ENCODE measurements at regions not wholly inside any gene's neighbourhood (a gene's known extent, or its start where the extent isn't known, plus 50 kb on each side); places are given as distances from the start of the nearest gene placed in this dataset.

DNA sequence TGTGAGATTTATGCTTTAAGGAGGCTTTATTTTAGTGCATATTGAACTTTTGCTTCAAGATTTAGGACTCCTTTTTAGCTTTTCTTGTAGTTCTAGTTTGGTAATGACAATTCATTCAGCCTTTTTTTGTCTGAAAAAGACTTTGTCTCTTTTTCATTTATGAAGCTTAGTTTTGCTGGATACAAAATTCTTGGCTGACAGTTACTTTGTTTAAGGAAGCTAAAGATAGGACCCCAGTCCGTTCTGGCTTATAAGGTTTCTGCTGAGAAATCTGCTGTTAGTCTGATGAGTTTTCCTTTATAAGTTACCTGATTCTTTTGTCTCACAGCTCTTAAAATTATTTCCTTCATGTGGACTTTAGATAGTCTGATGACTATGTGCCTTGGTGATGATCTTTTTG is 142.8 kb upstream of the B3GAT2 start:
- no peak overlapping the region for H2BK120ac ChIP-seq (ENCODE audit: low read depth, low read length, poor library complexity, severe bottlenecking)
- WGBS (ENCODE audit: extremely low coverage, insufficient read length, low lambda C conversion rate) = no CpG with 5 or more reads among the region's 1 CpG
- H3K4me3 Mint-ChIP-seq = no peak overlapping the region

More for the DNA sequence above, 142.8 kb upstream of the B3GAT2 start:
- H3K23ac ChIP-seq (ENCODE audit: insufficient read length, low read depth, low read length) = no peak overlapping the region
- no peaks in the 10 kb centered on the region for H3K4me1 Mint-ChIP-seq
- H3K27ac Mint-ChIP-seq = no peak overlapping the region
- no peak overlapping the region for H4K8ac ChIP-seq (replicated peaks; ENCODE audit: insufficient read length, low read depth, low read length)
- no peak overlapping the region for H3K4me2 ChIP-seq (ENCODE audit: insufficient read depth, insufficient read length, low read length)
- no peak overlapping the region for H2BK20ac ChIP-seq (ENCODE audit: low read depth, low read length, poor library complexity, severe bottlenecking)
- no peak for DNase-seq
- H3K9me3 Mint-ChIP-seq = peaks cover 8 to 24% of the 10 kb centered on the region in 2 experiments
- no peaks in the 10 kb centered on the region for H3K4me1 ChIP-seq (ENCODE audit: insufficient read depth, low read length)
- TF ChIP-seq, protein P1, sequence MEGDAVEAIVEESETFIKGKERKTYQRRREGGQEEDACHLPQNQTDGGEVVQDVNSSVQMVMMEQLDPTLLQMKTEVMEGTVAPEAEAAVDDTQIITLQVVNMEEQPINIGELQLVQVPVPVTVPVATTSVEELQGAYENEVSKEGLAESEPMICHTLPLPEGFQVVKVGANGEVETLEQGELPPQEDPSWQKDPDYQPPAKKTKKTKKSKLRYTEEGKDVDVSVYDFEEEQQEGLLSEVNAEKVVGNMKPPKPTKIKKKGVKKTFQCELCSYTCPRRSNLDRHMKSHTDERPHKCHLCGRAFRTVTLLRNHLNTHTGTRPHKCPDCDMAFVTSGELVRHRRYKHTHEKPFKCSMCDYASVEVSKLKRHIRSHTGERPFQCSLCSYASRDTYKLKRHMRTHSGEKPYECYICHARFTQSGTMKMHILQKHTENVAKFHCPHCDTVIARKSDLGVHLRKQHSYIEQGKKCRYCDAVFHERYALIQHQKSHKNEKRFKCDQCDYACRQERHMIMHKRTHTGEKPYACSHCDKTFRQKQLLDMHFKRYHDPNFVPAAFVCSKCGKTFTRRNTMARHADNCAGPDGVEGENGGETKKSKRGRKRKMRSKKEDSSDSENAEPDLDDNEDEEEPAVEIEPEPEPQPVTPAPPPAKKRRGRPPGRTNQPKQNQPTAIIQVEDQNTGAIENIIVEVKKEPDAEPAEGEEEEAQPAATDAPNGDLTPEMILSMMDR (conservative IDR thresholded peaks at IDR 0.05) = no peak
- H3K14ac ChIP-seq (ENCODE audit: insufficient read depth, low read length) = no peak overlapping the region
- H3K9me3 ChIP-seq (ENCODE audit: control insufficient read depth, low read depth, low read length) = no peaks in the 10 kb centered on the region
- no peak overlapping the region for H2AK5ac ChIP-seq (ENCODE audit: insufficient read length, low read length)
- H3K9ac ChIP-seq (ENCODE audit: extremely low read depth, insufficient read length, low read length) = no peak overlapping the region
- H2AFZ ChIP-seq (ENCODE audit: low read length) = no peak overlapping the region
- H3K56ac ChIP-seq (ENCODE audit: insufficient read length, low read depth, low read length) = no peak overlapping the region
- no peak overlapping the region for H3K18ac ChIP-seq (ENCODE audit: insufficient read length, low read depth, low read length)
- no peak overlapping the region for H2BK15ac ChIP-seq (ENCODE audit: low read depth, low read length)
- H4K5ac ChIP-seq (ENCODE audit: insufficient read length, low read depth, low read length) = no peak overlapping the region
- H2BK5ac ChIP-seq (ENCODE audit: insufficient read length, low read length) = no peak overlapping the region
- H3K36me3 Mint-ChIP-seq (ENCODE audit: insufficient read depth in 1 of 3, low read depth in 3 of 3) = peaks cover 1 to 17% (median 7%) of the 10 kb centered on the region in 3 experiments; a peak in 6 of 7 replicates
- H3K4ac ChIP-seq (ENCODE audit: low read depth, low read length) = no peak overlapping the region
- no peak overlapping the region for H4K91ac ChIP-seq (ENCODE audit: insufficient read length, low read depth, low read length)
- no peaks in the 10 kb centered on the region for H3K23me2 ChIP-seq (ENCODE audit: insufficient read length, low read depth, low read length, poor library complexity, severe bottlenecking)
- no peaks in the 10 kb centered on the region for H4K20me1 ChIP-seq (ENCODE audit: control insufficient read depth, insufficient read depth, insufficient read length)
- no peaks in the 10 kb centered on the region for H3K27me3 Mint-ChIP-seq (ENCODE audit: low read depth)
- H3K27me3 ChIP-seq (ENCODE audit: insufficient read depth, low read length) = no peaks in the 10 kb centered on the region
- no peaks in the 10 kb centered on the region for H3K79me1 ChIP-seq (ENCODE audit: insufficient read depth, low read depth, low read length, poor library complexity, severe bottlenecking)
- H3K27ac ChIP-seq (ENCODE audit: insufficient read length, low read depth, low read length) = no peak overlapping the region
- H2BK12ac ChIP-seq (ENCODE audit: insufficient read length, low read depth, low read length) = no peak overlapping the region
- H3T11ph ChIP-seq (ENCODE audit: low read length) = no peak overlapping the region
- H3K79me2 ChIP-seq (ENCODE audit: insufficient read depth, low read length) = no peaks in the 10 kb centered on the region
